HCT116 (cell line): ENCODE measurements at regions not wholly inside any gene's neighbourhood (a gene's known extent, or its start where the extent isn't known, plus 50 kb on each side); places are given as distances from the start of the nearest gene placed in this dataset.

Experiments used
- ATAC-seq: fragments of 200-7000 bp; cut with Tn5 transposase; 2 replicates; pipeline ENCODE4 v1.9.1; 2020; ENCODE audit warnings: mild to moderate bottlenecking, moderate library complexity
- BruUV-seq: library from RNA; stranded (reverse); fragments of 400-500 nt; replicated peaks from 2 replicates; lab custom pipeline; 2021; lab: Mats Ljungman, UMichigan
- CTCF ChIA-PET: fragments of 300-600 bp; sonication (Branson Sonifier 250); formaldehyde crosslinking; loops from one replicate; lab custom pipeline; 2021; ENCODE audit warnings: antibody characterized with exemption; lab: Charles Lee
- POLR2A ChIA-PET: fragments of 300-600, 350-600 bp; sonication (Branson Sonifier 250); formaldehyde crosslinking; loops from one replicate; lab custom pipeline; 2021; ENCODE audit warnings: antibody characterized with exemption; lab: Charles Lee
- RAD21 ChIA-PET, 2 experiments: fragments of 300-600 bp; sonication (Branson Sonifier 250); formaldehyde crosslinking; loops; one replicate each; lab custom pipeline; 2023; ENCODE audit warnings: low total read pairs in 2 of 2; ENCODE audit not compliant: uncharacterized antibody in 2 of 2, unreplicated experiment in 2 of 2, low non-redundant PET in 1 of 2; lab: Charles Lee
- DNase-seq: peaks from one replicate; pipeline ENCODE4 v3.0.0-alpha.2; 2010; ENCODE audit warnings: low read depth, low spot score
- H2AFZ ChIP-seq: fragments of 200-600 bp; shearing (Covaris generic), sonication (generic); 2 replicates; pipeline ENCODE4 v1.6.1; 2017; ENCODE audit warnings: low read depth, mixed run types, mixed read lengths, antibody characterized with exemption, low read length; ENCODE audit not compliant: poor library complexity, severe bottlenecking
- H3K27ac ChIP-seq: 2 replicates; pipeline ENCODE4 v1.5.1; 2012; ENCODE audit warnings: low read depth, low read length
- H3K27me3 ChIP-seq: fragments of 200-600 bp; sonication (generic); 2 replicates; pipeline ENCODE4 v1.6.1; 2016; ENCODE audit warnings: mixed run types, low read length, mixed read lengths; ENCODE audit not compliant: insufficient read depth
- H3K36me3 ChIP-seq, 2 experiments: fragments of 200-500 bp in 1 of 2; fragments of 200-600 bp in 1 of 2; sonication (Bioruptor generic) in 1 of 2; sonication (generic) in 1 of 2; 2 replicates each; pipeline versions ENCODE4 v1.5.1 to v1.6.1; 2014 to 2016; ENCODE audit warnings: low read length in 2 of 2, inconsistent platforms in 1 of 2, mixed read lengths in 1 of 2, mixed run types in 1 of 2; ENCODE audit not compliant: insufficient read depth in 2 of 2, control insufficient read depth in 1 of 2
- H3K4me1 ChIP-seq, 2 experiments: fragments of 200-600 bp in 1 of 2; sonication (generic) in 1 of 2; 2 replicates each; pipeline versions ENCODE4 v1.5.1 to v1.6.1; 2012 to 2017; ENCODE audit warnings: low read length in 2 of 2, inconsistent platforms in 1 of 2, mild to moderate bottlenecking in 1 of 2, mixed read lengths in 1 of 2, mixed run types in 1 of 2, moderate library complexity in 1 of 2; ENCODE audit not compliant: insufficient read depth in 2 of 2, control insufficient read depth in 1 of 2
- H3K4me2 ChIP-seq: fragments of 200-600 bp; sonication (generic); 2 replicates; pipeline ENCODE4 v1.6.1; 2017; ENCODE audit warnings: mixed run types, low read length, mixed read lengths
- H3K4me3 ChIP-seq, 2 experiments: fragments of 200-600 bp in 1 of 2; sonication (generic) in 1 of 2; replicated peaks in 1 of 2; 2 replicates each; pipeline ENCODE4 v1.5.1; 2011 to 2016; ENCODE audit warnings: low read length in 2 of 2, control low read depth in 1 of 2, low read depth in 1 of 2, mild to moderate bottlenecking in 1 of 2, mixed read lengths in 1 of 2, mixed run types in 1 of 2
- H3K79me2 ChIP-seq: fragments of 200-600 bp; sonication (generic); 2 replicates; pipeline ENCODE4 v1.6.1; 2017; ENCODE audit warnings: mild to moderate bottlenecking, mixed run types, low read length, moderate library complexity, mixed read lengths; ENCODE audit not compliant: insufficient read depth
- H3K9ac ChIP-seq: fragments of 200-600 bp; sonication (generic); 2 replicates; pipeline ENCODE4 v1.6.1; 2016; ENCODE audit warnings: low read length, mixed read lengths
- H3K9me2 ChIP-seq: fragments of 200-600 bp; sonication (generic), shearing (Covaris generic); 2 replicates; pipeline ENCODE4 v1.6.1; 2017; ENCODE audit warnings: mixed run types, mild to moderate bottlenecking, moderate library complexity; ENCODE audit not compliant: insufficient read depth
- H3K9me3 ChIP-seq, 2 experiments: fragments of 200-500 bp in 1 of 2; fragments of 200-600 bp in 1 of 2; sonication (Bioruptor generic) in 1 of 2; sonication (generic) in 1 of 2; 2 replicates each; pipeline ENCODE4 v1.6.1; 2014 to 2017; ENCODE audit warnings: low read length in 2 of 2, mixed read lengths in 2 of 2, inconsistent platforms in 1 of 2, low read depth in 1 of 2, mild to moderate bottlenecking in 1 of 2, mixed run types in 1 of 2, moderate library complexity in 1 of 2; ENCODE audit not compliant: control insufficient read depth in 1 of 2, insufficient read depth in 1 of 2
- H4K20me1 ChIP-seq: fragments of 200-600 bp; sonication (generic), shearing (Covaris generic); 2 replicates; pipeline ENCODE4 v1.6.1; 2017; ENCODE audit warnings: mixed run types, mild to moderate bottlenecking, moderate library complexity; ENCODE audit not compliant: insufficient read depth
- CEBPB ChIP-seq: IDR thresholded peaks from 2 replicates; pipeline ENCODE4 v1.6.1; 2012; ENCODE audit warnings: low read depth
- CTCF ChIP-seq, 3 experiments: fragments of 200-600 bp in 1 of 3; sonication (generic) in 1 of 3; IDR thresholded peaks in 2 of 3; conservative IDR thresholded peaks in 1 of 3; 2 replicates each; pipeline ENCODE4 v1.5.1; 2012 to 2017; ENCODE audit warnings: low read depth in 2 of 3, low read length in 2 of 3, antibody characterized with exemption in 1 of 3, borderline replicate concordance in 1 of 3, control low read depth in 1 of 3, mild to moderate bottlenecking in 1 of 3, mixed read lengths in 1 of 3, mixed run types in 1 of 3, moderate library complexity in 1 of 3; ENCODE audit not compliant: insufficient read depth in 1 of 3
- EGR1 ChIP-seq: IDR thresholded peaks from 2 replicates; pipeline ENCODE4 v1.6.1; 2012; ENCODE audit warnings: low read depth
- EZH2 ChIP-seq: fragments of 200-600 bp; sonication (generic); IDR thresholded peaks from 2 replicates; pipeline ENCODE4 v1.6.1; 2017; ENCODE audit warnings: antibody characterized with exemption, mixed run types
- EZH2phosphoT487 ChIP-seq: fragments of 200-600 bp; IDR thresholded peaks from 2 replicates; pipeline ENCODE4 v1.6.1; 2018; ENCODE audit warnings: antibody characterized with exemption, borderline replicate concordance
- FOSL1 ChIP-seq: IDR thresholded peaks from 2 replicates; pipeline ENCODE4 v1.6.1; 2012; ENCODE audit warnings: low read depth
- JUND ChIP-seq: IDR thresholded peaks from 2 replicates; pipeline ENCODE4 v1.6.1; 2012
- MAX ChIP-seq: IDR thresholded peaks from 2 replicates; pipeline ENCODE4 v1.6.1; 2012
- POLR2AphosphoS5 ChIP-seq: IDR thresholded peaks from 2 replicates; pipeline ENCODE4 v1.6.1; 2011; ENCODE audit warnings: mild to moderate bottlenecking, low read depth, low read length, moderate library complexity
- RAD21 ChIP-seq: IDR thresholded peaks from 2 replicates; pipeline ENCODE4 v1.6.1; 2012; ENCODE audit warnings: low read depth, mild to moderate bottlenecking
- REST ChIP-seq: IDR thresholded peaks from 2 replicates; pipeline ENCODE4 v1.6.1; 2012; ENCODE audit warnings: low read depth
- SIN3A ChIP-seq: IDR thresholded peaks from 2 replicates; pipeline ENCODE4 v1.6.1; 2012; ENCODE audit warnings: low read depth
- SRF ChIP-seq: IDR thresholded peaks from 2 replicates; pipeline ENCODE4 v1.6.1; 2012; ENCODE audit warnings: low read depth
- ZNF274 ChIP-seq: fragments of 200-500 bp; sonication (Bioruptor generic); IDR thresholded peaks from 2 replicates; pipeline ENCODE4 v1.6.1; 2014; ENCODE audit warnings: mild to moderate bottlenecking, low read depth, low read length, inconsistent platforms
- intact Hi-C: fragments of 100-400 bp; cut with micrococcal nuclease; formaldehyde crosslinking; loops from 2 replicates; pipeline ENCODE4 v1.10.0; 2022

GRCh38 chr3:176661432-176661964 lies 535.8 kb downstream of the TBL1XR1 start:
- no peak for ATAC-seq
- no peak overlapping the region for H2AFZ ChIP-seq
- intact Hi-C loops, result loop anchor here (5.0 kb wide), 1 partner anchor 276 kb away; no protein-coding TSS in a partner anchor
- no peak overlapping the region for H3K27ac ChIP-seq
- no peaks in the 10 kb centered on the region for H4K20me1 ChIP-seq
- H3K36me3 ChIP-seq, result no peaks in the 10 kb centered on the region
- H3K9me2 ChIP-seq, result no peaks in the 10 kb centered on the region
- POLR2A ChIA-PET, result no interaction called here
- H3K79me2 ChIP-seq, result no peaks in the 10 kb centered on the region
- no peak overlapping the region for H3K4me3 ChIP-seq
- TF ChIP-seq CTCF (IDR thresholded peaks at IDR 0.05 in 2 of 3, conservative IDR thresholded peaks at IDR 0.05 in 1 of 3; ENCODE audit: borderline replicate concordance in 1 of 3, insufficient read depth in 1 of 3, low read depth in 2 of 3, low read length in 2 of 3), result no peak
- no peak for DNase-seq
- H3K4me2 ChIP-seq, result no peak overlapping the region
- CTCF ChIA-PET, result interaction anchor here (1.1 kb wide), 1 partner anchor 10 kb away, joined by 3 read pairs; no protein-coding TSS in a partner anchor
- H3K9ac ChIP-seq, result no peak overlapping the region
- RAD21 ChIA-PET, result no interaction called here
- no peaks in the 10 kb centered on the region for H3K27me3 ChIP-seq
- H3K4me1 ChIP-seq, result no peaks in the 10 kb centered on the region
- BruUV-seq, result no TSS peak
- no peaks in the 10 kb centered on the region for H3K9me3 ChIP-seq

GRCh38 chr3:176655404-176656094 lies 541.7 kb downstream of the TBL1XR1 start:
- no peaks in the 10 kb centered on the region for H3K4me1 ChIP-seq
- RAD21 ChIA-PET, result no interaction called here
- DNase-seq, result no peak
- TF ChIP-seq EGR1 (no peak), CEBPB (no peak), POLR2AphosphoS5 (no peak), EZH2phosphoT487 (no peak), JUND (no peak), RAD21 (no peak), EZH2 (no peak), SIN3A (no peak), MAX (no peak), SRF (no peak), FOSL1 (no peak), REST (no peak), ZNF274 (no peak)

More at GRCh38 chr3:176655404-176656094, 541.7 kb downstream of the TBL1XR1 start:
- Histone ChIP-seq H3K4me2 (no peak overlapping the region), H3K27me3 (no peaks in the 10 kb centered on the region), H3K9ac (no peak overlapping the region), H3K36me3 (no peaks in the 10 kb centered on the region), H2AFZ (no peak overlapping the region), H3K27ac (no peak overlapping the region), H3K79me2 (no peaks in the 10 kb centered on the region), H3K9me3 (no peaks in the 10 kb centered on the region), H4K20me1 (no peaks in the 10 kb centered on the region), H3K4me3 (no peak overlapping the region), H3K9me2 (no peaks in the 10 kb centered on the region)
- no TSS peak for BruUV-seq
- ATAC-seq, result no peak
- intact Hi-C loops, result no loop called here
- ChIA-PET CTCF (no interaction called here), POLR2A (no interaction called here)
